ENCODE measurements at regions not wholly inside any gene's neighbourhood (a gene's known extent, or its start where the extent isn't known, plus 50 kb on each side); places are given as distances from the start of the nearest gene placed in this dataset.

DNA sequence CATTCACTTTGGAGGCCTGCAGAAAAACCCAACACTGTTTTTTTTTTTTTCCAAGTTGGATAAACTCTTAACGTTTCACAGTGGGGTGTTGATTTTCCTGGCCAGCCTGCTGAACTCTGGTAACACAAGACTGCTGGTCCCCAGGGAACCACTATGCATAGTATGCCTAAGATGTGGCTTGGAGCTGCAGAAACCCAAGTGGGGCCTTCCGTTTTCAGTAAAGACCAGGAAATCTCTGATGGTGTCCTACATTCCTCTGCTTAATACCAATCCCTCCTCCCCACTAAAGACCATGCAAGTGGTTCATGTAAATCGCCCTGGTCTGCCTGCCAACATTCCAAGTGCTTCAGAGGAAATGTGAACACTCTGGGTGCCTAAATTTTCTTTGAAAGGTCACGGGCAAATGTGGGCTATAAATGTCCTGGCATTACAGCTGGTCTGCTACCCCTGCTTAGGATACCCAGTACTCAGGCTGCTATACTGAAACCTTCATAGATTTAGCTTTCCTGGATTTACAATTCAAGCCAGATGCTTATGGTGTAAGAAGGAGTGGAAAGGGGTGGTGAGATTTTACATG lies 615.4 kb downstream of the MAFB start:
- no peak for FAIRE-seq
- H3K27me3 ChIP-seq (ENCODE audit: control insufficient read depth in 2 of 2, insufficient read depth in 2 of 2, low read length in 2 of 2), result no peaks in the 10 kb centered on the region
- CTCF ChIA-PET, result no interaction called here

DNA sequence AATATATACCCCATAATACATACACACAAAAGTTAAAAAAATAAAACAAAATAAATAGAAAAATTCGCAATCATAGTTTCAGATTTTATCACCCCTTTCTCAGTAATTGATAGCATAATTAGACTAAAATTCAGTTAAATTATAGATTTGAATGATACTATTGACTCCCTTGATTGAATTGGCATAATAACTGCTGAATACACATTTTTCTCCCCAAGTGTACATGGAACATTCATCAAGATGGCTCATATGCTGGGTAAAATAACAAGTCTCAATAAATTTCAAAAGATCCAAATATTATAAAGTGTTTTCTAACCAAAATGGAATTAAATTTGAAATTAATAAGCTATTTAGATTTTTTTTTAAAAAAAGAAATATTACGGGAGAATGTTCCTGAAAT lies 616.1 kb downstream of the MAFB start:
- Histone ChIP-seq H3K4me1 (ENCODE audit: control insufficient read depth, extremely low read depth, insufficient read depth, low read length) (no peaks in the 10 kb centered on the region), H3K36me3 (ENCODE audit: control insufficient read depth in 2 of 2, extremely low read depth in 1 of 2, insufficient read depth in 2 of 2, low read length in 2 of 2) (no peaks in the 10 kb centered on the region), H3K9me3 (replicated peaks; ENCODE audit: control insufficient read depth, insufficient read depth, low read length) (no peaks in the 10 kb centered on the region), H2AFZ (ENCODE audit: low read depth, low read length) (no peak overlapping the region), H3K27me3 (ENCODE audit: control insufficient read depth in 2 of 2, insufficient read depth in 2 of 2, low read length in 2 of 2) (no peaks in the 10 kb centered on the region), H4K20me1 (replicated peaks; ENCODE audit: control insufficient read depth, extremely low read depth, insufficient read depth, low read length) (no peaks in the 10 kb centered on the region), H3K4me2 (ENCODE audit: insufficient read depth, low read length) (no peak overlapping the region), H3K9me1 (replicated peaks; ENCODE audit: control insufficient read depth, extremely low read depth, insufficient read depth, low read length) (no peaks in the 10 kb centered on the region), H3K27ac (ENCODE audit: insufficient read depth, low read depth, low read length) (no peak overlapping the region), H3K4me3 (replicated peaks in 1 of 3; ENCODE audit: insufficient read depth in 1 of 3, low read depth in 1 of 3, low read length in 3 of 3) (no peak overlapping the region), H3K79me2 (ENCODE audit: control insufficient read depth, insufficient read depth, low read length) (no peaks in the 10 kb centered on the region), H3K9ac (replicated peaks; ENCODE audit: extremely low read depth, insufficient read depth, low read length) (no peak overlapping the region)
- TF ChIP-seq JUN (IDR thresholded peaks at IDR 0.05; ENCODE audit: borderline replicate concordance, insufficient read depth, insufficient read length, low read depth) (no peak), MYC (IDR thresholded peaks at IDR 0.05; ENCODE audit: low read depth, low read length) (no peak), EZH2 (IDR thresholded peaks at IDR 0.05; ENCODE audit: borderline replicate concordance, low read depth, low read length, severe bottlenecking) (no peak), GATA2 (IDR thresholded peaks at IDR 0.05; ENCODE audit: insufficient read depth, insufficient read length, low read depth, low read length) (no peak)
- ChIA-PET POLR2A (no interaction called here), CTCF (no interaction called here)
- dilution Hi-C loops (cut with MboI; ENCODE audit: extremely low pct_ligation_motif_present, low sequenced_read_pairs) (no loop called here), intact Hi-C loops (cut with micrococcal nuclease) (no loop called here)
- no peak for FAIRE-seq
- no TSS peak for BruUV-seq (replicated peaks)
- no peak for DNase-seq (ENCODE audit: low read depth, low spot score)

More for the DNA sequence above, 615.4 kb downstream of the MAFB start:
- no peaks in the 10 kb centered on the region for H3K9me3 ChIP-seq (replicated peaks; ENCODE audit: control insufficient read depth, insufficient read depth, low read length)
- H4K20me1 ChIP-seq (replicated peaks; ENCODE audit: control insufficient read depth, extremely low read depth, insufficient read depth, low read length), result no peaks in the 10 kb centered on the region
- no peaks in the 10 kb centered on the region for H3K4me1 ChIP-seq (ENCODE audit: control insufficient read depth, extremely low read depth, insufficient read depth, low read length)
- no peaks in the 10 kb centered on the region for H3K9me1 ChIP-seq (replicated peaks; ENCODE audit: control insufficient read depth, extremely low read depth, insufficient read depth, low read length)
- no peak overlapping the region for H3K4me3 ChIP-seq (replicated peaks in 1 of 3; ENCODE audit: insufficient read depth in 1 of 3, low read depth in 1 of 3, low read length in 3 of 3)
- no peak overlapping the region for H3K9ac ChIP-seq (replicated peaks; ENCODE audit: extremely low read depth, insufficient read depth, low read length)
- DNase-seq (ENCODE audit: low read depth, low spot score), result no peak
- POLR2A ChIA-PET, result no interaction called here
- no peaks in the 10 kb centered on the region for H3K36me3 ChIP-seq (ENCODE audit: control insufficient read depth in 2 of 2, extremely low read depth in 1 of 2, insufficient read depth in 2 of 2, low read length in 2 of 2)
- intact Hi-C loops (cut with micrococcal nuclease) (no loop called here), dilution Hi-C loops (cut with MboI; ENCODE audit: extremely low pct_ligation_motif_present, low sequenced_read_pairs) (no loop called here)
- BruUV-seq (replicated peaks), result no TSS peak
- no peak overlapping the region for H2AFZ ChIP-seq (ENCODE audit: low read depth, low read length)
- no peaks in the 10 kb centered on the region for H3K79me2 ChIP-seq (ENCODE audit: control insufficient read depth, insufficient read depth, low read length)
- no peak overlapping the region for H3K4me2 ChIP-seq (ENCODE audit: insufficient read depth, low read length)
- TF ChIP-seq POLR2AphosphoS5 (IDR thresholded peaks at IDR 0.05; ENCODE audit: insufficient read depth, low read depth, low read length), result no peak
- no peak for TF ChIP-seq GATA2 (IDR thresholded peaks at IDR 0.05; ENCODE audit: insufficient read depth, insufficient read length, low read depth, low read length)
- no peak for TF ChIP-seq JUN (IDR thresholded peaks at IDR 0.05; ENCODE audit: borderline replicate concordance, insufficient read depth, insufficient read length, low read depth)
- no peak for TF ChIP-seq FOS (IDR thresholded peaks at IDR 0.05; ENCODE audit: borderline replicate concordance, insufficient read depth, low read length)
- TF ChIP-seq MYC (IDR thresholded peaks at IDR 0.05; ENCODE audit: low read depth, low read length), result no peak
- no peak overlapping the region for H3K27ac ChIP-seq (ENCODE audit: insufficient read depth, low read depth, low read length)
